Uterus (tissue), 3 donors: ENCODE measurements at regions not wholly inside any gene's neighbourhood (a gene's known extent, or its start where the extent isn't known, plus 50 kb on each side); places are given as distances from the start of the nearest gene placed in this dataset.

Experiments used
- DNase-seq, 2 donors: peaks; one replicate each; pipeline ENCODE4 v3.0.0-alpha.2; 2019 to 2020
- H3K27ac ChIP-seq, 2 donors: fragments of 200-600 bp; sonication (generic); 1 replicate in 1 of 2; 2 replicates in 1 of 2; pipeline ENCODE4 v1.5.1; 2016 to 2018
- H3K27me3 ChIP-seq, 2 donors: fragments of 200-600 bp; sonication (generic); one replicate each; pipeline ENCODE4 v1.5.1; 2018 to 2019; ENCODE audit warnings: control low read depth in 1 of 2
- H3K36me3 ChIP-seq, 2 donors: fragments of 200-600 bp; sonication (generic); one replicate each; pipeline ENCODE4 v1.5.1; 2019; ENCODE audit warnings: control low read depth in 1 of 2
- H3K4me1 ChIP-seq, 2 donors: fragments of 200-600 bp; sonication (generic); one replicate each; pipeline ENCODE4 v1.5.1; 2018 to 2019; ENCODE audit warnings: control low read depth in 1 of 2
- H3K4me3 ChIP-seq, 2 donors: fragments of 200-600 bp; sonication (generic); 1 replicate in 1 of 2; 2 replicates in 1 of 2; pipeline ENCODE4 v1.5.1; 2018 to 2019; ENCODE audit warnings: mild to moderate bottlenecking in 1 of 2
- H3K9me3 ChIP-seq, 2 donors: fragments of 200-600 bp; sonication (generic); one replicate each; pipeline ENCODE4 v1.5.1; 2019; ENCODE audit warnings: control low read depth in 1 of 2
- POLR2A ChIP-seq, 2 donors: fragments of 450-650 bp; IDR thresholded peaks; one replicate each; pipeline ENCODE4 v1.6.1; 2016; ENCODE audit warnings: antibody characterized with exemption in 2 of 2, mild to moderate bottlenecking in 1 of 2, moderate library complexity in 1 of 2
- intact Hi-C: fragments of 100-400 bp; cut with DNase I; formaldehyde crosslinking; loops from one replicate; pipeline ENCODE4 v1.15.1; 2023; ENCODE audit warnings: low total_unique reads
- TF ChIP-seq, protein P1 (sequence below), 4 experiments: fragments of 200-600 bp in 2 of 4; fragments of 450-650 bp in 2 of 4; sonication (generic) in 2 of 4; IDR thresholded peaks; one replicate each; pipeline ENCODE4 v1.5.1; 2016 to 2019; ENCODE audit warnings: antibody characterized with exemption in 4 of 4, mild to moderate bottlenecking in 2 of 4, moderate library complexity in 1 of 4
- donor health status: DM: yes; HTN: yes; CAD: no.

DNA sequence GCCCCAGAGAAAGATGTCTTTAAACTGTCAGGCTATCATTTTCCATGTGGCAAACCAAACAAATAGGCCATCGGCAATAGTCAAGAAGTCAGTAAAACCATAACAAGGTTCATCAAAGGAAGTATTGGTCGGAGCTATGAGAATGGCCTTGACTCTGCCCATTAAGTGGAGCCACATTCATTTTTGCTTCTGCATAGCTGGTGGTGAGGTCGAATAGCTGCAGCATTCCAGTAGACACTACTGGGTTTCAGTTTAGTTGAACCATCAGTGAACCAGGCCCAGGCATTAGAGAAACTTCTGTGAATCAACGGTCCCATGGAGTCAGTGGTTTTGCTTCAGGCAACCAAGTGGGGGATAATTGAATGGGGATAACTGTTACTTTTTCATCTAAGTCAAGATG is 92.0 kb upstream of the MED14 start:
- no peak overlapping the region for H3K4me3 ChIP-seq
- intact Hi-C loops = no loop called here
- DNase-seq = no peak
- H3K36me3 ChIP-seq = no peaks in the 10 kb centered on the region
- H3K27ac ChIP-seq = no peak overlapping the region
- H3K4me1 ChIP-seq = no peaks in the 10 kb centered on the region
- no peaks in the 10 kb centered on the region for H3K27me3 ChIP-seq
- no peaks in the 10 kb centered on the region for H3K9me3 ChIP-seq
- TF ChIP-seq, protein P1, sequence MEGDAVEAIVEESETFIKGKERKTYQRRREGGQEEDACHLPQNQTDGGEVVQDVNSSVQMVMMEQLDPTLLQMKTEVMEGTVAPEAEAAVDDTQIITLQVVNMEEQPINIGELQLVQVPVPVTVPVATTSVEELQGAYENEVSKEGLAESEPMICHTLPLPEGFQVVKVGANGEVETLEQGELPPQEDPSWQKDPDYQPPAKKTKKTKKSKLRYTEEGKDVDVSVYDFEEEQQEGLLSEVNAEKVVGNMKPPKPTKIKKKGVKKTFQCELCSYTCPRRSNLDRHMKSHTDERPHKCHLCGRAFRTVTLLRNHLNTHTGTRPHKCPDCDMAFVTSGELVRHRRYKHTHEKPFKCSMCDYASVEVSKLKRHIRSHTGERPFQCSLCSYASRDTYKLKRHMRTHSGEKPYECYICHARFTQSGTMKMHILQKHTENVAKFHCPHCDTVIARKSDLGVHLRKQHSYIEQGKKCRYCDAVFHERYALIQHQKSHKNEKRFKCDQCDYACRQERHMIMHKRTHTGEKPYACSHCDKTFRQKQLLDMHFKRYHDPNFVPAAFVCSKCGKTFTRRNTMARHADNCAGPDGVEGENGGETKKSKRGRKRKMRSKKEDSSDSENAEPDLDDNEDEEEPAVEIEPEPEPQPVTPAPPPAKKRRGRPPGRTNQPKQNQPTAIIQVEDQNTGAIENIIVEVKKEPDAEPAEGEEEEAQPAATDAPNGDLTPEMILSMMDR (IDR thresholded peaks at IDR 0.05) = no peak
- no peak for TF ChIP-seq POLR2A (IDR thresholded peaks at IDR 0.05)

DNA sequence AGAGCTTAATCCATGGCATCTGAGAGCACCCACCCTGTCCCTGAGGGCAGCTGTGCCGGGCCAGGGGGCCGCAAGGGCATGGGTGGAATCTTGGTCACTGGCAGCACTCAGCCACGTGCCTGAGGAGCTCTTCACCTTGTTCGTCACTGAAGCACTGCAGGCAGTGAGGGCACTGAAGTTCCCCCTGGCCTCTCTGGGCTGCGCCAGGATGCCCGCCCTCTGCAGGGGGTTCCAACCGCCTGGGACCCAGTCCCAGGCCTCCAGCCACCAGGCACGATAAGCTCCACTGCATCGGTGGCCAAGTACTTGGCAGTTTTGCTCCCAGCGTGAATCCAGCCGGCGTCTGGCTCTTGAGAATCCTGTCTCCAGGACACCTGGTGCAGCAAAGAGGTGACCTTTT is 96.4 kb upstream of the MED14 start:
- no peaks in the 10 kb centered on the region for H3K36me3 ChIP-seq
- H3K9me3 ChIP-seq = no peaks in the 10 kb centered on the region
- intact Hi-C loops = no loop called here
- no peaks in the 10 kb centered on the region for H3K27me3 ChIP-seq
- TF ChIP-seq, protein P1 (IDR thresholded peaks at IDR 0.05) = no peak
- TF ChIP-seq POLR2A (IDR thresholded peaks at IDR 0.05) = no peak
- DNase-seq = no peak
- H3K4me1 ChIP-seq = no peaks in the 10 kb centered on the region
- H3K4me3 ChIP-seq = no peak overlapping the region
- no peak overlapping the region for H3K27ac ChIP-seq

DNA sequence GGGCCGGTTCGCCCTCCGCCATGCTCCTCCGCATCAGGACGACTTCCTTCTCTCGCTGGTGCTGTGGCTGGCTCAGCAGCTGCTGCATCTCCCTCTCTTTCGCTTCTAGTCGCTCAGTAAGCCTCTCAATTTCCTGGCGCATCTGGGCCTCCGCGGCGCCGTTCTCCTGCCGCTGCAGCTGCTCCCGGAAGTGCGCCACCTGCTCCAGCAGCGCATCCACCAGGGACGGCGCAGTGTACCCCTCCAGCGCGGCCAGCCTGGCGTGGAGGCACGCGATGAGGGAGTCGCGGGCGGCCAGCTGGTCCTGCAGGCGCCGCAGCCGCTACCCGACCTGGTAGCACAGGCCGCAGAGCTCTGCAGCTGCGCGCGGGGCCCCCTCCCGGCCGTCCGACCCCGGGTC is 97.4 kb upstream of the MED14 start:
- Histone ChIP-seq H3K9me3 (no peaks in the 10 kb centered on the region), H3K27me3 (no peaks in the 10 kb centered on the region), H3K4me1 (no peaks in the 10 kb centered on the region), H3K27ac (no peak overlapping the region), H3K4me3 (no peak overlapping the region), H3K36me3 (no peaks in the 10 kb centered on the region)
- intact Hi-C loops = no loop called here
- DNase-seq = no peak
- TF ChIP-seq POLR2A (IDR thresholded peaks at IDR 0.05) = no peak
- TF ChIP-seq, protein P1 (IDR thresholded peaks at IDR 0.05) = no peak

DNA sequence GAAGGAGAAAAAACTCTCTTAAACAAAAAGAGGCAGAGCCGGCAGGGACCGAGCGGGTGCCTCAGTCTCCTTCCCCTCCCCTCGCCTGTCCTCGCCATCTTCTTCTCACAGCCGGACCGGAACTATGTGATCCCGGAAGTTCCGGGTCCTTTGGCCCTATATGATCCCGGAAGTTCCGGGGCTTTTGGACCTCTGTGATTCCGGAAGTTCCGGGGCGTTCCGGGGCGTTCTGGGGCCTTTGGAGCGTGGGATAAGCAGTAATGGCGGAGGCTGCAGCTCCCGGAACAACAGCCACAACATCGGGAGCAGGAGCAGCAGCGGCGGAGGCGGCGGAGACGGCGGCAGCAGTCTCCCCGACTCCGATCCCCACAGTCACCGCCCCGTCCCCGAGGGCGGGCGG is 98.9 kb upstream of the MED14 start:
- Histone ChIP-seq H3K9me3 (no peaks in the 10 kb centered on the region), H3K36me3 (no peaks in the 10 kb centered on the region), H3K4me1 (no peaks in the 10 kb centered on the region), H3K27ac (no peak overlapping the region), H3K27me3 (no peaks in the 10 kb centered on the region), H3K4me3 (no peak overlapping the region)
- TF ChIP-seq POLR2A (IDR thresholded peaks at IDR 0.05) = no peak
- TF ChIP-seq, protein P1 (IDR thresholded peaks at IDR 0.05) = no peak
- DNase-seq = no peak
- intact Hi-C loops = no loop called here

DNA sequence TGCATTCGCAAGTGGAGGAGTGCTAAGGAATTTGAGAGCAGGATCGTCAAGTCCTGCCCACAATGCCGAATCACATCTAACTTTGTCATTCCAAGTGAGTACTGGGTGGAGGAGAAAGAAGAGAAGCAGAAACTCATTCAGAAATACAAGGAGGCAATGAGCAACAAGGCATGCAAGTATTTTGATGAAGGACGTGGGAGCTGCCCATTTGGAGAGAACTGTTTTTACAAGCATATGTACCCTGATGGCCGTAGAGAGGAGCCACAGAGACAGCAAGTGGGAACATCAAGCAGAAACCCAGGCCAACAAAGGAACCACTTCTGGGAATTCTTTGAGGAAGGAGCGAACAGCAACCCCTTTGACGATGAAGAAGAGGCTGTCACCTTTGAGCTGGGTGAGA is 100.2 kb upstream of the MED14 start:
- H3K27ac ChIP-seq = no peak overlapping the region

More for the DNA sequence above, 100.2 kb upstream of the MED14 start:
- TF ChIP-seq POLR2A (IDR thresholded peaks at IDR 0.05) = no peak
- TF ChIP-seq, protein P1 (IDR thresholded peaks at IDR 0.05) = no peak
- no peaks in the 10 kb centered on the region for H3K27me3 ChIP-seq
- intact Hi-C loops = no loop called here
- DNase-seq = no peak
- no peaks in the 10 kb centered on the region for H3K4me1 ChIP-seq
- no peaks in the 10 kb centered on the region for H3K36me3 ChIP-seq
- H3K4me3 ChIP-seq = no peak overlapping the region
- H3K9me3 ChIP-seq = no peaks in the 10 kb centered on the region
